ENCODE measurements at regions not wholly inside any gene's neighbourhood (a gene's known extent, or its start where the extent isn't known, plus 50 kb on each side); places are given as distances from the start of the nearest gene placed in this dataset.

GRCh38 chr10:21138769-21139340 is 241.7 kb upstream of the NEBL start (continued):
- TF ChIP-seq RAD21 (IDR thresholded peaks at IDR 0.05 in 1 of 2, conservative IDR thresholded peaks at IDR 0.05 in 1 of 2; ENCODE audit: low read depth in 2 of 2, low read length in 2 of 2) = no peak
- TF ChIP-seq BACH1 (IDR thresholded peaks at IDR 0.05; ENCODE audit: low read length) = no peak
- no peak for TF ChIP-seq ZNF274 (IDR thresholded peaks at IDR 0.05; ENCODE audit: borderline replicate concordance, extremely low read depth, low read length)
- TF ChIP-seq HDAC6 (IDR thresholded peaks at IDR 0.05; ENCODE audit: low read depth, low read length) = no peak
- TF ChIP-seq SAP30 (IDR thresholded peaks at IDR 0.05; ENCODE audit: insufficient read depth, insufficient replicate concordance, low read length) = no peak
